Aorta (tissue), 5 donors: ENCODE measurements at regions not wholly inside any gene's neighbourhood (a gene's known extent, or its start where the extent isn't known, plus 50 kb on each side); places are given as distances from the start of the nearest gene placed in this dataset.
"Not testable (repeated sequence)": the region's sequence is repeated elsewhere in the genome, so short reads cannot be mapped to it uniquely, and the experiment has no call there.

Experiments
- ATAC-seq: fragments of 200-7000 bp; cut with Tn5 transposase; one replicate; pipeline ENCODE4 v1.9.1; 2022; ENCODE audit warnings: moderate library complexity; ENCODE audit not compliant: low FRiP score
- DNase-seq, 2 donors: peaks; one replicate each; pipeline ENCODE4 v3.0.0-alpha.2; 2020
- H3K27ac ChIP-seq, 2 donors: one replicate each; pipeline ENCODE4 v1.5.1; 2013; ENCODE audit warnings: low read length in 2 of 2, mild to moderate bottlenecking in 2 of 2, moderate library complexity in 2 of 2, control low read depth in 1 of 2, inconsistent platforms in 1 of 2, low read depth in 1 of 2
- H3K27me3 ChIP-seq, 2 donors: one replicate each; pipeline ENCODE4 v1.6.1; 2013; ENCODE audit warnings: control low read depth in 1 of 2, low read length in 1 of 2, mild to moderate bottlenecking in 1 of 2, moderate library complexity in 1 of 2; ENCODE audit not compliant: insufficient read depth in 2 of 2, control insufficient read depth in 1 of 2
- H3K36me3 ChIP-seq, 2 donors: one replicate each; pipeline ENCODE4 v1.6.1; 2013; ENCODE audit warnings: control low read depth in 1 of 2, low read length in 1 of 2, mild to moderate bottlenecking in 1 of 2; ENCODE audit not compliant: insufficient read depth in 2 of 2, control insufficient read depth in 1 of 2
- H3K4me1 ChIP-seq, 2 donors: one replicate each; pipeline ENCODE4 v1.6.1; 2013; ENCODE audit warnings: low read length in 2 of 2, control low read depth in 1 of 2, mild to moderate bottlenecking in 1 of 2, moderate library complexity in 1 of 2; ENCODE audit not compliant: insufficient read depth in 2 of 2, control insufficient read depth in 1 of 2
- H3K4me3 ChIP-seq, 2 donors: one replicate each; pipeline ENCODE4 v1.5.1; 2013; ENCODE audit warnings: low read length in 2 of 2, control low read depth in 1 of 2, mild to moderate bottlenecking in 1 of 2
- H3K9me3 ChIP-seq: one replicate; pipeline ENCODE4 v1.6.1; 2013; ENCODE audit warnings: mild to moderate bottlenecking, low read length; ENCODE audit not compliant: control insufficient read depth
- WGBS, 2 donors: extraction: QIAGEN DNeasy Blood & Tissue Kit; methylation state at CpG; one replicate each; pipeline ENCODE4 v1.1.7; 2013; 5-methylcytosine and 5-hydroxymethylcytosine counted together
- intact Hi-C, 2 donors: fragments of 100-400 bp; cut with DNase I; formaldehyde crosslinking; loops; one replicate each; pipeline versions ENCODE4 v1.14.2 to v1.15.0; 2022
- donor health status: healthy with polysubstance abuse.
- donor health status: Bipolar disorder and iron deficiency.
- donor health status: DM: no; HTN: no; CAD: no.
- donor health status: DM: no; HTN: no; CAD: no.
- donor health status: DM: yes; HTN: yes; CAD: no.

GRCh38 chr14:49957089-49957852 is 64.4 kb downstream of the ARF6 start:
- Histone ChIP-seq H3K27me3 (no peaks in the 10 kb centered on the region), H3K36me3 (no peaks in the 10 kb centered on the region), H3K27ac (no peak overlapping the region), H3K4me1 (no peaks in the 10 kb centered on the region), H3K9me3 (no peaks in the 10 kb centered on the region), H3K4me3 (no peak overlapping the region)
- ATAC-seq (no peak), DNase-seq (no peak)
- intact Hi-C loops: no loop called here
- 87 to 88% methylated on average over 7 of the region's 7 CpGs for WGBS, 2 donors

GRCh38 chr14:49959822-49960408 is 67.0 kb downstream of the ARF6 start:
- intact Hi-C loops: no loop called here
- H3K4me1 ChIP-seq: no peaks in the 10 kb centered on the region
- ATAC-seq: no peak
- no peak overlapping the region for H3K4me3 ChIP-seq
- no peak overlapping the region for H3K27ac ChIP-seq
- 83% methylated on average over 9 of the region's 9 CpGs for WGBS, 2 donors
- DNase-seq: no peak
- H3K9me3 ChIP-seq: no peaks in the 10 kb centered on the region
- no peaks in the 10 kb centered on the region for H3K27me3 ChIP-seq
- H3K36me3 ChIP-seq: no peaks in the 10 kb centered on the region

GRCh38 chr14:49960453-49960852 is 67.6 kb downstream of the ARF6 start:
- Histone ChIP-seq H3K36me3 (no peaks in the 10 kb centered on the region), H3K27ac (no peak overlapping the region), H3K4me3 (no peak overlapping the region), H3K4me1 (no peaks in the 10 kb centered on the region), H3K27me3 (no peaks in the 10 kb centered on the region), H3K9me3 (no peaks in the 10 kb centered on the region)
- ATAC-seq (no peak), DNase-seq (no peak)
- intact Hi-C loops: no loop called here
- WGBS, 2 donors: 82 to 90% methylated on average over 7 of the region's 7 CpGs

GRCh38 chr14:49961270-49962222 is 68.7 kb downstream of the ARF6 start:
- Histone ChIP-seq H3K4me3 (no peak overlapping the region), H3K27me3 (no peaks in the 10 kb centered on the region), H3K9me3 (no peaks in the 10 kb centered on the region), H3K36me3 (no peaks in the 10 kb centered on the region), H3K27ac (no peak overlapping the region), H3K4me1 (no peaks in the 10 kb centered on the region)
- DNase-seq: no peak
- 95% methylated on average over 13 of the region's 13 CpGs for WGBS, 2 donors
- no peak for ATAC-seq
- intact Hi-C loops: no loop called here

- H3K4me3 ChIP-seq: no peak overlapping the region
- H3K36me3 ChIP-seq: no peaks in the 10 kb centered on the region
- H3K9me3 ChIP-seq: no peaks in the 10 kb centered on the region
- H3K4me1 ChIP-seq: no peaks in the 10 kb centered on the region
- 91 to 95% methylated on average over 6 of the region's 6 CpGs for WGBS, 2 donors
- no peak overlapping the region for H3K27ac ChIP-seq
- no peaks in the 10 kb centered on the region for H3K27me3 ChIP-seq
- intact Hi-C loops: no loop called here
- DNase-seq (no peak), ATAC-seq (no peak)
Measured at GRCh38 chr14:49962621-49963020, 69.7 kb downstream of the ARF6 start.

GRCh38 chr14:49965068-49965651 is 72.3 kb downstream of the ARF6 start:
- H3K4me1 ChIP-seq, H3K4me3 ChIP-seq, intact Hi-C loops, H3K27me3 ChIP-seq, DNase-seq, H3K36me3 ChIP-seq, ATAC-seq, H3K27ac ChIP-seq, H3K9me3 ChIP-seq: not testable (repeated sequence)
- 95 to 98% methylated on average over 8 of the region's 8 CpGs for WGBS, 2 donors

GRCh38 chr14:49966304-49966809 is 73.5 kb downstream of the ARF6 start:
- Histone ChIP-seq H3K9me3 (no peaks in the 10 kb centered on the region), H3K4me1 (peaks cover 0 to 6% of the 10 kb centered on the region in 2 donors), H3K4me3 (no peak overlapping the region), H3K27me3 (no peaks in the 10 kb centered on the region), H3K36me3 (no peaks in the 10 kb centered on the region), H3K27ac (no peak overlapping the region)
- intact Hi-C loops: no loop called here
- 59% methylated on average over 4 of the region's 4 CpGs for WGBS, 2 donors
- ATAC-seq (no peak), DNase-seq (no peak)

- Histone ChIP-seq H3K4me3 (no peak overlapping the region), H3K4me1 (peaks cover 0 to 6% of the 10 kb centered on the region in 2 donors), H3K36me3 (no peaks in the 10 kb centered on the region), H3K27ac (no peak overlapping the region), H3K9me3 (no peaks in the 10 kb centered on the region), H3K27me3 (no peaks in the 10 kb centered on the region)
- ATAC-seq (no peak), DNase-seq (no peak)
- intact Hi-C loops: no loop called here
- WGBS, 2 donors: 94% methylated on average over 11 of the region's 11 CpGs
Measured at GRCh38 chr14:49966971-49967630, 74.2 kb downstream of the ARF6 start.
